HG02642 (cell line): ENCODE measurements at regions not wholly inside any gene's neighbourhood (a gene's known extent, or its start where the extent isn't known, plus 50 kb on each side); places are given as distances from the start of the nearest gene placed in this dataset.

Experiments
- ATAC-seq: cut with Tn5 transposase; IDR thresholded peaks from one replicate; pipeline ENCODE4 v1.9.1; 2021; ENCODE audit warnings: mild to moderate bottlenecking; ENCODE audit not compliant: unreplicated experiment, poor library complexity

GRCh38 chr7:41035794-41036193 lies 667.1 kb downstream of the INHBA start:
- no peak for ATAC-seq

- ATAC-seq: no peak
Measured at GRCh38 chr7:41033500-41033899, 669.4 kb downstream of the INHBA start.

GRCh38 chr7:41030673-41031072 lies 672.2 kb downstream of the INHBA start:
- no peak for ATAC-seq

GRCh38 chr7:41029072-41029499 lies 673.8 kb downstream of the INHBA start:
- ATAC-seq: no peak

- ATAC-seq: no peak
Measured at GRCh38 chr7:41028580-41028979, 674.3 kb downstream of the INHBA start.

- no peak for ATAC-seq
Measured at GRCh38 chr7:41027428-41028115, 675.3 kb downstream of the INHBA start.

- no peak for ATAC-seq
Measured at GRCh38 chr7:41024126-41024525, 678.8 kb downstream of the INHBA start.

GRCh38 chr7:41020056-41020455 lies 682.8 kb downstream of the INHBA start:
- ATAC-seq: no peak

GRCh38 chr7:41013117-41013516 lies 689.8 kb downstream of the INHBA start:
- ATAC-seq: no peak

- ATAC-seq: no peak
Measured at GRCh38 chr7:41012041-41012440, 690.8 kb downstream of the INHBA start.

GRCh38 chr7:41010967-41011366 lies 691.9 kb downstream of the INHBA start:
- ATAC-seq: no peak

GRCh38 chr7:41010418-41010817 lies 692.5 kb downstream of the INHBA start:
- no peak for ATAC-seq

GRCh38 chr7:41007811-41008210 lies 695.1 kb downstream of the INHBA start:
- no peak for ATAC-seq

GRCh38 chr7:41007351-41007751 lies 695.5 kb downstream of the INHBA start:
- no peak for ATAC-seq

- ATAC-seq: no peak
Measured at GRCh38 chr7:41006306-41006995, 696.4 kb downstream of the INHBA start.

GRCh38 chr7:41005374-41005901 lies 697.5 kb downstream of the INHBA start:
- ATAC-seq: no peak

GRCh38 chr7:41003977-41004376 lies 698.9 kb downstream of the INHBA start:
- no peak for ATAC-seq

GRCh38 chr7:41003611-41003940 lies 699.3 kb downstream of the INHBA start:
- ATAC-seq: no peak

GRCh38 chr7:41002741-41003610 lies 699.9 kb downstream of the INHBA start:
- peak; percentile 63 for ATAC-seq

GRCh38 chr7:41000042-41000441 lies 702.8 kb downstream of the INHBA start:
- no peak for ATAC-seq

- ATAC-seq: no peak
Measured at GRCh38 chr7:40996233-40996677, 706.6 kb downstream of the INHBA start.
